Esophagus muscularis mucosa (tissue), 3 donors: ENCODE measurements at regions not wholly inside any gene's neighbourhood (a gene's known extent, or its start where the extent isn't known, plus 50 kb on each side); places are given as distances from the start of the nearest gene placed in this dataset.

ENCODE experiments used
- POLR2AphosphoS5 ChIP-seq, 2 donors: sonication (generic); formaldehyde crosslinking; IDR thresholded peaks; one replicate each; pipeline ENCODE4 v1.6.1; 2017; ENCODE audit warnings: antibody characterized with exemption in 2 of 2
- TF ChIP-seq, protein P1 (sequence below), 3 experiments: fragments of 200-600 bp in 2 of 3; fragments of 450-650 bp in 1 of 3; sonication (generic) in 2 of 3; IDR thresholded peaks; one replicate each; pipeline ENCODE4 v1.5.1; 2017 to 2019; ENCODE audit warnings: antibody characterized with exemption in 3 of 3, mild to moderate bottlenecking in 2 of 3, moderate library complexity in 1 of 3

DNA sequence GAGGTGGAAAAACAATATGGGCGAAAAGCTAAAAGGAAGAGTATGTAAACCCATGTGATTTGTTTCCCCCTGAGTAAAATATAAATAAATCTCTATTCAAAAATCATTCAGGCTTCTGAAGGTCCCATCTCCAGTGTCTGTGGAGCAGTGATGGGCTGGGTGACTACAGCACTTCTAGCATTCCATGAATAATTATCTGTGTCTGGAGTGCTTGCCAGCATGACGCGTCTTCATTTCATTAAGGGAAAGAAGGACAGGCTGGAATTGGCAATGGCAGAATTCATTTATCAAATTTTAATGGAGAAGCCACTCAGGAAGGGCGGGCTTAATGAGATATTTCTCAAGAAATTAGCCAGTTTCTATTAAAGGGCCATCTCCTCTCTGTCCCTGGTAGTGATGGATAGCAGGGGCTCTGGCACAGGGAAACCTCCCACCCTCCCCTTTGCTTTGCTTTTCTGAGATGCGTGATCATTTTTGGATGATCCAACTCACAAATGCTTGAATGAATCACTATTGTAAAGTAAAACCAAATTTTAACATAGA is 916.3 kb upstream of the SEL1L start:
- no peak for TF ChIP-seq POLR2AphosphoS5 (IDR thresholded peaks at IDR 0.05)
- TF ChIP-seq, protein P1, sequence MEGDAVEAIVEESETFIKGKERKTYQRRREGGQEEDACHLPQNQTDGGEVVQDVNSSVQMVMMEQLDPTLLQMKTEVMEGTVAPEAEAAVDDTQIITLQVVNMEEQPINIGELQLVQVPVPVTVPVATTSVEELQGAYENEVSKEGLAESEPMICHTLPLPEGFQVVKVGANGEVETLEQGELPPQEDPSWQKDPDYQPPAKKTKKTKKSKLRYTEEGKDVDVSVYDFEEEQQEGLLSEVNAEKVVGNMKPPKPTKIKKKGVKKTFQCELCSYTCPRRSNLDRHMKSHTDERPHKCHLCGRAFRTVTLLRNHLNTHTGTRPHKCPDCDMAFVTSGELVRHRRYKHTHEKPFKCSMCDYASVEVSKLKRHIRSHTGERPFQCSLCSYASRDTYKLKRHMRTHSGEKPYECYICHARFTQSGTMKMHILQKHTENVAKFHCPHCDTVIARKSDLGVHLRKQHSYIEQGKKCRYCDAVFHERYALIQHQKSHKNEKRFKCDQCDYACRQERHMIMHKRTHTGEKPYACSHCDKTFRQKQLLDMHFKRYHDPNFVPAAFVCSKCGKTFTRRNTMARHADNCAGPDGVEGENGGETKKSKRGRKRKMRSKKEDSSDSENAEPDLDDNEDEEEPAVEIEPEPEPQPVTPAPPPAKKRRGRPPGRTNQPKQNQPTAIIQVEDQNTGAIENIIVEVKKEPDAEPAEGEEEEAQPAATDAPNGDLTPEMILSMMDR (IDR thresholded peaks at IDR 0.05) = no peak
